Esophagus squamous epithelium (tissue), 4 donors: ENCODE measurements at regions not wholly inside any gene's neighbourhood (a gene's known extent, or its start where the extent isn't known, plus 50 kb on each side); places are given as distances from the start of the nearest gene placed in this dataset.

ENCODE experiments used
- POLR2A ChIP-seq, 4 donors: fragments of 450-650 bp; IDR thresholded peaks; one replicate each; pipeline ENCODE4 v1.6.1; 2017; ENCODE audit warnings: antibody characterized with exemption in 4 of 4, mild to moderate bottlenecking in 4 of 4, moderate library complexity in 3 of 4
- TF ChIP-seq, protein P1 (sequence below), 6 experiments: fragments of 450-650 bp in 4 of 6; fragments of 200-600 bp in 2 of 6; sonication (generic) in 2 of 6; IDR thresholded peaks; one replicate each; pipeline ENCODE4 v1.5.1; 2016 to 2019; ENCODE audit warnings: antibody characterized with exemption in 6 of 6, mild to moderate bottlenecking in 4 of 6, moderate library complexity in 4 of 6

- TF ChIP-seq POLR2A (IDR thresholded peaks at IDR 0.05) = no peak
- TF ChIP-seq, protein P1, sequence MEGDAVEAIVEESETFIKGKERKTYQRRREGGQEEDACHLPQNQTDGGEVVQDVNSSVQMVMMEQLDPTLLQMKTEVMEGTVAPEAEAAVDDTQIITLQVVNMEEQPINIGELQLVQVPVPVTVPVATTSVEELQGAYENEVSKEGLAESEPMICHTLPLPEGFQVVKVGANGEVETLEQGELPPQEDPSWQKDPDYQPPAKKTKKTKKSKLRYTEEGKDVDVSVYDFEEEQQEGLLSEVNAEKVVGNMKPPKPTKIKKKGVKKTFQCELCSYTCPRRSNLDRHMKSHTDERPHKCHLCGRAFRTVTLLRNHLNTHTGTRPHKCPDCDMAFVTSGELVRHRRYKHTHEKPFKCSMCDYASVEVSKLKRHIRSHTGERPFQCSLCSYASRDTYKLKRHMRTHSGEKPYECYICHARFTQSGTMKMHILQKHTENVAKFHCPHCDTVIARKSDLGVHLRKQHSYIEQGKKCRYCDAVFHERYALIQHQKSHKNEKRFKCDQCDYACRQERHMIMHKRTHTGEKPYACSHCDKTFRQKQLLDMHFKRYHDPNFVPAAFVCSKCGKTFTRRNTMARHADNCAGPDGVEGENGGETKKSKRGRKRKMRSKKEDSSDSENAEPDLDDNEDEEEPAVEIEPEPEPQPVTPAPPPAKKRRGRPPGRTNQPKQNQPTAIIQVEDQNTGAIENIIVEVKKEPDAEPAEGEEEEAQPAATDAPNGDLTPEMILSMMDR (IDR thresholded peaks at IDR 0.05) = no peak
These were observed 426.6 kb downstream of the GPAT3 start for GRCh38 chr4:83962492-83962891.
